Fibroblast of lung (primary cell): ENCODE measurements at regions not wholly inside any gene's neighbourhood (a gene's known extent, or its start where the extent isn't known, plus 50 kb on each side); places are given as distances from the start of the nearest gene placed in this dataset.

ENCODE experiments used
- DNase-seq, 2 donors: peaks; one replicate each; pipeline versions ENCODE4 v3.0.0 to v3.0.0-alpha.2; 2010; ENCODE audit warnings: low read depth in 2 of 2
- H2AFZ ChIP-seq: 2 replicates; pipeline ENCODE4 v1.5.1; 2012; ENCODE audit warnings: low read length, control low read depth, inconsistent platforms
- H3K27ac ChIP-seq: 2 replicates; pipeline ENCODE4 v1.5.1; 2011; ENCODE audit warnings: low read length, control low read depth; ENCODE audit not compliant: insufficient read depth
- H3K27me3 ChIP-seq: 2 replicates; pipeline ENCODE4 v1.5.1; 2011; ENCODE audit warnings: mild to moderate bottlenecking, low read length; ENCODE audit not compliant: control insufficient read depth, insufficient read depth
- H3K36me3 ChIP-seq: 2 replicates; pipeline ENCODE4 v1.5.1; 2011; ENCODE audit warnings: low read length; ENCODE audit not compliant: control insufficient read depth, insufficient read depth
- H3K4me1 ChIP-seq: 2 replicates; pipeline ENCODE4 v1.5.1; 2011; ENCODE audit warnings: low read length; ENCODE audit not compliant: control insufficient read depth, insufficient read depth; ENCODE audit errors: extremely low read depth
- H3K4me2 ChIP-seq: 2 replicates; pipeline ENCODE4 v1.5.1; 2011; ENCODE audit warnings: low read length, control low read depth; ENCODE audit not compliant: insufficient read depth; ENCODE audit errors: extremely low read depth
- H3K4me3 ChIP-seq, 4 experiments: fragments of 200-600 bp in 1 of 4; sonication (generic) in 1 of 4; replicated peaks in 1 of 4; 2 replicates each; pipeline ENCODE4 v1.5.1; 2011 to 2016; ENCODE audit warnings: low read length in 4 of 4, low read depth in 3 of 4, mild to moderate bottlenecking in 3 of 4, control low read depth in 2 of 4, inconsistent platforms in 1 of 4, mixed read lengths in 1 of 4; ENCODE audit not compliant: insufficient read depth in 1 of 4; ENCODE audit errors: control extremely low read depth in 1 of 4
- H3K79me2 ChIP-seq: 2 replicates; pipeline ENCODE4 v1.5.1; 2012; ENCODE audit warnings: mild to moderate bottlenecking, low read length, inconsistent platforms; ENCODE audit not compliant: control insufficient read depth, insufficient read depth
- H3K9ac ChIP-seq: 2 replicates; pipeline ENCODE4 v1.5.1; 2011; ENCODE audit warnings: mild to moderate bottlenecking, low read length, control low read depth; ENCODE audit not compliant: insufficient read depth
- H3K9me3 ChIP-seq: 2 replicates; pipeline ENCODE4 v1.5.1; 2012; ENCODE audit warnings: low read depth, low read length; ENCODE audit not compliant: control insufficient read depth, insufficient read depth
- H4K20me1 ChIP-seq: 2 replicates; pipeline ENCODE4 v1.5.1; 2011; ENCODE audit warnings: low read length; ENCODE audit not compliant: control insufficient read depth, insufficient read depth; ENCODE audit errors: extremely low read depth
- EZH2 ChIP-seq: IDR thresholded peaks from 2 replicates; pipeline ENCODE4 v1.5.1; 2012; ENCODE audit warnings: low read length, control low read depth, mild to moderate bottlenecking; ENCODE audit errors: missing control alignments
- TF ChIP-seq, protein P1 (sequence below), 2 donors: IDR thresholded peaks in 1 of 2; conservative IDR thresholded peaks in 1 of 2; 1 replicate in 1 of 2; 2 replicates in 1 of 2; pipeline ENCODE4 v1.5.1; 2011 to 2012; ENCODE audit warnings: low read length in 2 of 2, control low read depth in 1 of 2, inconsistent platforms in 1 of 2, low read depth in 1 of 2, mild to moderate bottlenecking in 1 of 2

- Histone ChIP-seq H3K4me3 (no peak overlapping the region), H4K20me1 (no peaks in the 10 kb centered on the region), H3K4me1 (peaks cover 16% of the 10 kb centered on the region), H3K4me2 (no peak overlapping the region), H3K79me2 (no peaks in the 10 kb centered on the region), H3K27me3 (no peaks in the 10 kb centered on the region), H3K9me3 (no peaks in the 10 kb centered on the region), H3K36me3 (no peaks in the 10 kb centered on the region), H3K27ac (no peak overlapping the region), H2AFZ (no peak overlapping the region), H3K9ac (no peak overlapping the region)
- no peak for TF ChIP-seq EZH2
- TF ChIP-seq, protein P1, sequence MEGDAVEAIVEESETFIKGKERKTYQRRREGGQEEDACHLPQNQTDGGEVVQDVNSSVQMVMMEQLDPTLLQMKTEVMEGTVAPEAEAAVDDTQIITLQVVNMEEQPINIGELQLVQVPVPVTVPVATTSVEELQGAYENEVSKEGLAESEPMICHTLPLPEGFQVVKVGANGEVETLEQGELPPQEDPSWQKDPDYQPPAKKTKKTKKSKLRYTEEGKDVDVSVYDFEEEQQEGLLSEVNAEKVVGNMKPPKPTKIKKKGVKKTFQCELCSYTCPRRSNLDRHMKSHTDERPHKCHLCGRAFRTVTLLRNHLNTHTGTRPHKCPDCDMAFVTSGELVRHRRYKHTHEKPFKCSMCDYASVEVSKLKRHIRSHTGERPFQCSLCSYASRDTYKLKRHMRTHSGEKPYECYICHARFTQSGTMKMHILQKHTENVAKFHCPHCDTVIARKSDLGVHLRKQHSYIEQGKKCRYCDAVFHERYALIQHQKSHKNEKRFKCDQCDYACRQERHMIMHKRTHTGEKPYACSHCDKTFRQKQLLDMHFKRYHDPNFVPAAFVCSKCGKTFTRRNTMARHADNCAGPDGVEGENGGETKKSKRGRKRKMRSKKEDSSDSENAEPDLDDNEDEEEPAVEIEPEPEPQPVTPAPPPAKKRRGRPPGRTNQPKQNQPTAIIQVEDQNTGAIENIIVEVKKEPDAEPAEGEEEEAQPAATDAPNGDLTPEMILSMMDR (conservative IDR thresholded peaks at IDR 0.05 in 1 of 2, IDR thresholded peaks at IDR 0.05 in 1 of 2; ENCODE audit: low read depth in 1 of 2, low read length in 2 of 2) = no peak
- peak; percentile 70 to 76 for DNase-seq
Measured at GRCh38 chr2:47230418-47230817, 54.1 kb upstream of the CALM2 start.

GRCh38 chr2:47227532-47228279, 51.4 kb upstream of the CALM2 start:
- DNase-seq = no peak
- TF ChIP-seq, protein P1 (conservative IDR thresholded peaks at IDR 0.05 in 1 of 2, IDR thresholded peaks at IDR 0.05 in 1 of 2; ENCODE audit: low read depth in 1 of 2, low read length in 2 of 2) = no peak
- no peak for TF ChIP-seq EZH2
- H3K36me3 ChIP-seq = no peaks in the 10 kb centered on the region

DNA sequence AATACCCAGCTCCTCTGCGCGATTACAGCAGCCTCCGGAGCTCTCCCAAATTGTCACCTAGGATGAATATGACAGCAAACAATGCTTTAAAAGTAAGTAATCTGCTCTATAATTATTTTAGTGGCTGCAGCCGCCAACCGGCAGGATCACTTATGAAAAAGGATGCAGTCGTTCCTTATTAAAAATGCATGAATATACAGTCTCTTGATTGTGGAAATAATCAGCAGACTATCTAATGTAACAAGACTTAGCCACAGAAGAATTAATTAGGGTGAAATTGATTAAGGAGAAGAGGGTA, 50.6 kb upstream of the CALM2 start:
- no peaks in the 10 kb centered on the region for H3K9me3 ChIP-seq
- no peak overlapping the region for H2AFZ ChIP-seq
- H3K4me1 ChIP-seq = peaks cover 28% of the 10 kb centered on the region
- H4K20me1 ChIP-seq = no peaks in the 10 kb centered on the region
- no peak for TF ChIP-seq EZH2
- TF ChIP-seq, protein P1 (conservative IDR thresholded peaks at IDR 0.05 in 1 of 2, IDR thresholded peaks at IDR 0.05 in 1 of 2; ENCODE audit: low read depth in 1 of 2, low read length in 2 of 2) = no peak
- no peak for DNase-seq
- H3K9ac ChIP-seq = no peak overlapping the region
- peak overlapping the region; percentile 46 for H3K4me2 ChIP-seq
- H3K79me2 ChIP-seq = no peaks in the 10 kb centered on the region
- H3K27ac ChIP-seq = no peak overlapping the region
- H3K4me3 ChIP-seq = peak overlapping the region in 1 of 4 experiments; percentile 44
- H3K36me3 ChIP-seq = no peaks in the 10 kb centered on the region
- no peaks in the 10 kb centered on the region for H3K27me3 ChIP-seq

More at GRCh38 chr2:47227532-47228279, 51.4 kb upstream of the CALM2 start:
- Histone ChIP-seq H3K27me3 (no peaks in the 10 kb centered on the region), H3K9ac (no peak overlapping the region), H3K4me1 (peaks cover 26% of the 10 kb centered on the region), H3K27ac (no peak overlapping the region), H4K20me1 (no peaks in the 10 kb centered on the region), H3K4me3 (peak overlapping the region in 1 of 4 experiments; percentile 44), H3K4me2 (no peak overlapping the region), H3K9me3 (no peaks in the 10 kb centered on the region), H2AFZ (no peak overlapping the region), H3K79me2 (no peaks in the 10 kb centered on the region)
